ENCODE measurements at regions not wholly inside any gene's neighbourhood (a gene's known extent, or its start where the extent isn't known, plus 50 kb on each side); places are given as distances from the start of the nearest gene placed in this dataset.

- DNase-seq (ENCODE audit: low read depth in 4 of 4, low spot score in 3 of 4): no peak
Observed at GRCh38 chr16:63018581-63019223, 982.5 kb upstream of the CDH8 start.

DNA sequence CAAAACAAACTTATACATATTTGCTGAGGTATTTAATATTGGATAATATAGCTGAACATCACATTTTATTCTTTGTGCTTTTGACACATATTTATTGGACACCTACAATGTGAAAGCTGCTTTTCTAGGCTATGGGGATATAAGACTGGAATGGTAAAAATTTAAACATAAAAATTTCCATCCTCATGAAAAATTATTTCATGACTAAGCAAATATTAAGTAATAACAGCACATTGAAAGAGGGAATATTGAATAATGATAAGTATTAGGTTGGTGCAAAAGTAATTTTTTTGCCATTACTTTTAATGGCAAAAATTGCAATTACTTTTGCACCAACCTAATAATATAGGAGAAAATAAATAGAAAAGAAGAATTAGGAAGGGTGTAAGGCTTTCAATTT is 972.5 kb upstream of the CDH8 start:
- DNase-seq (ENCODE audit: low read depth in 4 of 4, low spot score in 3 of 4): no peak

DNA sequence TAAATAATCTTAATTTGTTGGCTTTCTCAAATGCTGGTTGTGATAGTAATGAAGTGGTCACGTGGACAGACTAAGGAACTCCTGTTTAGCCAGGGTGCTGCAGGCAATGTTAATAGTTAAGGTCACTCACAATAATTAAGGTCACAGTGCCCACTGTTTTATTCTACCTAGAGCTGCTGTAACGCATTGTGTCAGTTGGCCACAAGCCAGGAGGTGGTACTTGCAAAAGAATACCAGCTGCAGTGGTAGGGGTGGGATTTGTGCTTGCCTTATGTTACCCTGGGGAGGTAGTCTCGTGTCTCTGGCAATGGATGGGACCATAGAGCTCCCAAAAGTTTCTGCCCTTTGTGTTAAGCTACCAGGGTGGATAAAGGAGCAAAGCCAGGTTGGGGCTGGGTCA is 969.1 kb upstream of the CDH8 start:
- no peak for DNase-seq (ENCODE audit: low read depth in 4 of 4, low spot score in 3 of 4)

- DNase-seq (ENCODE audit: low read depth in 4 of 4, low spot score in 3 of 4): no peak
Observed at GRCh38 chr16:62989480-62989879, 953.2 kb upstream of the CDH8 start.

DNA sequence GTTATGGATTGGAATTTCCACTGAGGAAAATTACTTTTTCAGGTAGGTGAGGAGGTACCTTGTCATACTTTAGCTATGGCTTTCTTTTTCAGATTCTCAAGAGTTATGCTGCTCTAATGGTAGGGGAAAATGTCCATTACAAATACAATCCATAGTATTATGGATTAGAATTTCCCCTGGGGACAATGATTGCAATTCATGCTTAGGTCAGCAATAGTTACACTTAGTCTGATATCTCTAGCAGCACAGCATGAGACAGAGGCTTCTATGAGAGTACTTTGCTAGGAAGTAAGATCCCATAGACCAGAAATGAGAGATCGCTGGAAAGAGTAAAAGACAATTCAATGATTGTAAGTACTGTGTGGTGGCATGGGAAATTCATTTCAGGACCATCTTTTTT is 949.5 kb upstream of the CDH8 start:
- DNase-seq (ENCODE audit: low read depth in 4 of 4, low spot score in 3 of 4): no peak

GRCh38 chr16:62978451-62978850 is 942.2 kb upstream of the CDH8 start:
- no peak for DNase-seq (ENCODE audit: low read depth in 4 of 4, low spot score in 3 of 4)

DNA sequence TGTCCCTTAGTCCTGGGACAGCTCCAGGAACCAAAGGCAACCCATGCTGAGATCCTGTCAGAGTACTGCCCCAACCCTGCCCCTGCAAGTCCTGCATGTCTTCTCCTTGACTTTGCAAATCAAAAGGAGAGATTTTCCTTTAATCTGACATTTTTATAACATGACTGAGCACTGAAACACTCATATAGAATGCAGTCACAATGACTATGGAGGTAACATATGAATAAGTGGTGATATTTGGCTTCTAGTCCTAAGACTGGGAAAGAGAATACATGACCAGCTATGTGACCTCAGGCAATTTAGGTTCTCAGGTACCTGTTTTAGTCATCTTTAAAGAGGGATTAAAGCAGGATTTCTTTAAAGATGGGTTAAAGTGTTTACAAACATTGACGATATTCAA is 941.6 kb upstream of the CDH8 start:
- DNase-seq (ENCODE audit: low read depth in 4 of 4, low spot score in 3 of 4): no peak

DNA sequence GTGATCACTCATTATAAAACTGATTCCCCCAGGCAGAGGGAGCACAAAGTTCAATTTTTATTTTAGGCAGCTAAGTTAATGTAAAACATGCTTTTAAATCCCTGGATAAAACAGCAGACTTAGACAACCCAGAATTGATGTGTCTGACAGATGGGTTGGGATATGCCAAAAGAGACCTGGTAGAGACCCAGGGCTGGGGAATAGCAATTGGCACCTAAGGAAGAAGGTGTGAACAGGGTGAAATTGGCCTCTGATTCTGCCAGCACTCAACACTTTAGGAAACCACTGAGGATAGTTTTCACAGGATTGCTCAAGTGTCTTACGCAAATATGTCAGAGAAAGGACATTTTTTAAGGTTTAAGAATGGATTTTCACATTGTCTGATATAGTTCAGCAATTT is 938.2 kb upstream of the CDH8 start:
- no peak for DNase-seq (ENCODE audit: low read depth in 4 of 4, low spot score in 3 of 4)

DNA sequence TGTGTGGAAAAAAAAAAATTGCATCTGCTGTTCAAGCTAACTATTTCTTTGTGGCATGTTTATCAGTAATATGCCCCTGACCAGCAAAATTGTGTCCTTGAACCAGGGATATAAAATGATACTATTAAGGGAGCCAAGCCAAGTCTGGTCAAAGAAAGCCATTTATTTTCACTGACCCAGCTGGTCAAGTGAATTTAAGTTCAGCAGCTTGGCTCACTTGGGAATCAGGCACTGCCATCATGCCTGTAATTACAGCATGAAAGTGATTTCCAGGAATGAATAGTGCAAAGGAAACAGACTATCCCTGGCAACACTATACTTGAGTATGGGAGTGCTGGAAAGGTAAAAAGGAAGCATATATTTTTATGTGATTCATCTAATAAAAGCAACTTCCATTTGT is 934.6 kb upstream of the CDH8 start:
- DNase-seq (ENCODE audit: low read depth in 4 of 4, low spot score in 3 of 4): no peak

DNA sequence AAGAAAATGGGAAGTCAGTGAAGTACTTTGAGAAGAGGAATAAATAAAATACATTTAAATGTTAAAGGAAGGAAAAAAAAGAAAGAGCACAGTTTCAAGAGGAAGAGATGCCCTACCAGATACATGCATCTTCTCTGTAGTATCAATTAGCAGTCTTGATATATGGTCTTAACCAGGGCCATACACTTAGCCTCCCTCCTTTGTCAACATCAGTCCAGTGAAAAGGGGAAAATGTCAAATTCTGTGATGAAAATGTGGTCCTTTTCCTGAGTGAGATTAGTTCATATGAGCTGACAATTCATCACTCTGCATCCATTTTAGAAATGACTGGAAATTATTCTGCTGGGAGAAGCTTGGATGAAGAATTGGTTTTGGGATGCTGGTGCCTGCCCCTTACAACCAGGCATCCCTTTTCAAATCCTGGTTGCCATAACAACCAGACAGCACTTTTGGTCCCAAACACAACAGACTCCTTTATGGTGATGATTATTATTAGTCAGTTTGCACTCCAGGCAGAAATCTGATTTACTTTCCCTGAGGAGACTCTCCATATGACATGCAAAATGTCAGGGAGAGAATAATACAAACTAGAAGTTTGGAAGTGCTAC is 933.6 kb upstream of the CDH8 start:
- no peak for DNase-seq (ENCODE audit: low read depth in 4 of 4, low spot score in 3 of 4)

DNA sequence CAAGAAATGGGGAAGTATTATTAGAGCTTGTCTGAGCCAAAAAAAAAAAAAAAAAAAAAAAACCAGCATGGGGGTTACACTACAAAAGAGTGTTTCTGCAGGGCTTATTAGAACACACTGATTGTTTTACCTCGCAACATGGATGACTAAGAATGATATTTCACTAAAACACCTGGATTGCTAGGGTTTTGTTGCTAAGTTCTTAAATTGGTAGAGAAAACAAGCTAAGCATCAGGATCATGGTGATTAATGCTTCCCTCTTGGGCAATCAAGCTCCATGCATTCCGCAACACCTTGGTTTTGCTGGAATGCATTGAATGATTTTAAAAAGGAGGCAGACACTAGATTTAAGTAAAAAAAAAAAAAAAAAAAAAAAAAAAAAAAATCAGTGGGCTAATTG is 931.4 kb upstream of the CDH8 start:
- no peak for DNase-seq (ENCODE audit: low read depth in 4 of 4, low spot score in 3 of 4)

DNA sequence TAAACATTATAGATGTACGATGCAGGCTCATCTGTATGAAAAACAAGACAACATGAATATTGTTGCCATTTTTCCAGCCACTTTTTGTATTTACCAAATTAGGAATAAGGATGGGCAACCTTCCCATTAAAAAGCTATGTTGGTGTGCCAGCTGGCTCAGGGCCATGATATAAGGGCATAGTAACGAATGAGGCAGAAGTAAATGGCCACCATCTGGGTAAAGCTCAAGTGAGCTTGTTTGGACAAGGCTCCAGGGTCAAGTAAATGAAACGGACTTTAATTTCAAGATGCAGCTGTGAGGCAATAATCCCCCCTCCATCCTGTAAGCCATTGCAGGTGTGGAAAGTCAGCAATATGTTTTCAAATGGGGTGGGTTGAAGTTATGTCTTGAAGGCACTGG is 930.9 kb upstream of the CDH8 start:
- DNase-seq (ENCODE audit: low read depth in 4 of 4, low spot score in 3 of 4): no peak

DNA sequence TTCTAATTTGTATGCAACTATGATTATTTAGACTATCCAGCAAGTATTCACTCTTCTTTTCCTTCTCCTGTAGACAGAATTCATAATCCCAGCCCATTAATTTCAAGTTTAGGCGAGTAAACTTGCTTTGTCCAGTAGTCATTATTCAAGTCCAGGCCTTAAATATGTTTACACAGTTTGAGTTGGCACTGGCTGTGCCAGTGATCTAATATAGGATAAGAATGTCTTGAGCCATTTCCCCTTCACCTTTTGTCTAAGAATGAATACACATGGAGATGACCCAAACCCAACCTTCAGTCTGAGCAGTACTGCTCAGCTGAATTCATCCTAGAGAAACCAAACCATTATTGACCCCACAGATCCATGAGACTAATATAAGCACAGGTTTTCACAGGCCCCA is 930.4 kb upstream of the CDH8 start:
- DNase-seq (ENCODE audit: low read depth in 4 of 4, low spot score in 3 of 4): no peak

DNA sequence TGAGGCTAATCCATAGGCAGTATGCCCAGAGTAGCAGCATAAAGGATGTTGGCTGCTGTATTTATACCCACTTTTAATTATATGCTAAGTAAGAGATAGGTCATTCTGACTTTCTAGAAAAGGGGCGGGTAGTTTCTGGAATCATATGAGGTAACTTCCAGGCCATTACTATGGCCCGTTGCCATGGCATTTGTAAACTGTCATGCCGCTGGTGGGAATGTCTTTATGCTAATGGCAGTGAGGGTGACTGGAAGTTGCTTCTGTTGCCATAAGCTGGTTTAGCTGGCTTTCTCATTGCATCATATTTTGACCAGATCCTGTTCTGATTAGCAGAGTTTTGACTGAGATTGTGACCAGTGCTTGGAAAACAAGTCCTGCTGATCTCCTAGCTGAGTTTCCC is 929.6 kb upstream of the CDH8 start:
- DNase-seq (ENCODE audit: low read depth in 4 of 4, low spot score in 3 of 4): no peak

- no peak for DNase-seq (ENCODE audit: low read depth in 4 of 4, low spot score in 3 of 4)
Observed at GRCh38 chr16:62963846-62964245, 927.6 kb upstream of the CDH8 start.

DNA sequence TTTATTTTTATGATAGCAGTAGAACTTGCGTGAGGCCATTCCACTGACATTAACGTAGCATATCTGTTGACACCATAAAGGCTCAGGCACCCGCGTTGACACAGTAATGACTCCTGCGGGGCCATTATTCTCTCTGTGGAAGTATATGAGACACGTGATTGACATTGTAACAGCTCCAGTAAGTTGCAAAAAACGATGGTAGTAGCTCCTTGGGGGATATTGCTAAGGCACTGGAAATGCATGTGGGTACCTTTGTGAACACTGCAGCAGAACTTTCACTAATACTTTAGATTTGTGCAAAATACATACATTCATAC is 918.8 kb upstream of the CDH8 start:
- no peak for DNase-seq (ENCODE audit: low read depth in 4 of 4, low spot score in 3 of 4)

DNA sequence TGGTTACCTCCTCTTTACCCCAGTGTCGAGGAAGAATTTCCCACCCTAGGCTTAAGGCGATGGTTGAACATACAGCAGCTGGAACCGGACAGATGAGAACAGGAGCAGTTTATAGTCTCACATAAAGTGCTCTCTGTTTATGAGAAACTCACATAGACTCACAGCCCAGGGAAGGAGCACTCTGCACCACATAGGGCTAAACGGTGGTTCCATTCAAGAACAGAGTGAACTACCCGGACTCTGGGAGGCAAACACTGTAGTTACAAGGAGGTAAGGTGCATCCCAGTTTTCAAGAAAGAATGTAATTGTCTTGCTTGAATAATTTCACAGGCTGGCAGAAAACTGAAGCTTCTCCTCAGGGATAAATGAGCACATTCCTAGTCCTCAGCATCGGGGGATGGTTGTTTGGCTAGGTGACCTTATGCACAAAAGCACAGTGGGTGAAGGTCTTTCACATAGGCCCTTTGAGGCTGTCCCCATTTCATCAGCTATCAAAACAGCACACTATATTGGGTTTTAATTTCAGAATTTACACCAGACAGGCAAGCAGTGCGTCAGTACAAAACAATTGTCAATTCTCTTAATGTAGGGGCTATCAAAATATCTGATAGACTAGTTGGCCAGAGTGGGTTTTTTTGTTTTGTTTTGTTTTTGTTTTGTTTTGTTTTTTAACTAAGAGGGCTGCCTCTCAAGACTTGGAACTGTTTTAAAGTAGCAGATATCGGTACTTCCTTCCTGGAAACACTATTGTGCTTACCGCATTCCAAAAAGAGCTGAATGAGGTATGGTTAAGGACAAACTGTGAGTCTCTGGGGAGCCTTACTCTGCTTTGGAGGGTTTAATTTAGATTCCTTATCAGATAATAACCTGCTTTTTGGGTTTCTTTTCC is 918.1 kb upstream of the CDH8 start:
- no peak for DNase-seq (ENCODE audit: low read depth in 4 of 4, low spot score in 3 of 4)

DNA sequence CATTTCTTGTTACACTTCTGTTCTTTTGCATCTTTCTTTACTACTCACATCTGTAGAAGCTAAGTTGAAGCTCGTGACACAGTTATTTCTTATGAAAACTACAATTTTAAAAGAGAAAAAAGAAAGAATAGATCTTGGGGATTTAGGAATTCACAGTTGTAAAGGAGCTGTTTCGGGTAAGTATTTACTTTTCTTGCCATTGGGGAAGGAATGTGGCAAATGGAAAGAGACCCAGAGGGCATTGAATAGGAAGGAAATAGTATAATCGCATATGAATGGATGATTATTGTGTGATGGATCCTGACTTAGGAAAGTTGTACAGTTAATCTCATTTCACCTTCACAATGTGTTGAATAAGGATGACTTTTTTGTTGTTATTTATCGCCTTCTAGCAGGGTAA is 914.1 kb upstream of the CDH8 start:
- no peak for DNase-seq (ENCODE audit: low read depth in 4 of 4, low spot score in 3 of 4)

GRCh38 chr16:62940569-62940968 is 904.3 kb upstream of the CDH8 start:
- DNase-seq (ENCODE audit: low read depth in 4 of 4, low spot score in 3 of 4): no peak

DNA sequence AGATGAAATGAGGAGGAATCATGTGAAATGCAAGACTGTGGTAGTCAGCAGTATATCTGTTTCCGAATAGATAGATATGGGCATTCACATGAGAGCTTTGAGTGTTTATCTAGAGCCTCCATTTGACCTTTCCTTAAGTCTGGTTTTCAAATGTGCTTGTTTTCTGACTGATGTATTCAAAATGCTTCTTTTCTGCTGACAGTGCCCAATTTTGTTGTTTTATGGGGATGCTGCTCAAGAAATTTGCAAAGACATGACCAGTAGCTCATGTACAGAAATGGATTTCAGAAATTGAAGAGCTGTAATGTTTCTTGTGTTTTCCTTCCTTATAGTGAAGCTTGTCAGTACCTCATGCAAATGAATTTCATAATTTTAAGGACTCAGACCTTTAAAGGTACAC is 903.4 kb upstream of the CDH8 start:
- DNase-seq (ENCODE audit: low read depth in 4 of 4, low spot score in 3 of 4): no peak

- no peak for DNase-seq (ENCODE audit: low read depth in 4 of 4, low spot score in 3 of 4)
Observed at GRCh38 chr16:62933929-62934328, 897.7 kb upstream of the CDH8 start.

DNA sequence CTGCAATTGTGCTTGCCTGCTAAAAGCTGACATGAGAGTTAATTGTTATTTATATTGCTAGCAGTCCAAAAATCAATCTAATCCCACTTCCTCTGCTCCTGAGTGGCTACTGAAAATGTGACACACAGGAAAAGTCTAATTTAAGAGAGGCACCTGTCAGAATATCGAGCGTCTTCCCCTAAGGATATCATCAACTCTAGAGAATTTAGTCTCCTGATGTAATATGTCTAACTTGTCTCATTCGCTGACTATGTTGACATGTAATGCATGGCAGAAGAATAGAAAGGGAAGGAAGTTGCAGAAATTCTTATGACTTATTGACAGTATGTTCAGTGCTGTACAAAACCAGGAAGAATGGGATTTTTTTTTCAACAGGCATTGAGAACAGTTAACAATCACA is 893.4 kb upstream of the CDH8 start:
- no peak for DNase-seq (ENCODE audit: low read depth in 4 of 4, low spot score in 3 of 4)

Data from right renal pelvis (tissue), 4 donors.